Suprapubic skin (tissue), 4 donors: ENCODE measurements at regions not wholly inside any gene's neighbourhood (a gene's known extent, or its start where the extent isn't known, plus 50 kb on each side); places are given as distances from the start of the nearest gene placed in this dataset.

Source experiments
- EP300 ChIP-seq: sonication (generic); formaldehyde crosslinking; IDR thresholded peaks from one replicate; pipeline ENCODE4 v1.6.1; 2017; ENCODE audit warnings: antibody characterized with exemption
- POLR2A ChIP-seq, 2 donors: fragments of 450-650 bp; IDR thresholded peaks; one replicate each; pipeline ENCODE4 v1.6.1; 2017; ENCODE audit warnings: antibody characterized with exemption in 2 of 2, mild to moderate bottlenecking in 2 of 2, moderate library complexity in 2 of 2
- POLR2AphosphoS5 ChIP-seq, 3 donors: sonication (generic); formaldehyde crosslinking; IDR thresholded peaks; one replicate each; pipeline ENCODE4 v1.6.1; 2017; ENCODE audit warnings: antibody characterized with exemption in 3 of 3
- TF ChIP-seq, protein P1 (sequence below), 2 donors: fragments of 200-600 bp in 1 of 2; fragments of 450-650 bp in 1 of 2; sonication (generic) in 1 of 2; IDR thresholded peaks; one replicate each; pipeline ENCODE4 v1.5.1; 2016 to 2019; ENCODE audit warnings: antibody characterized with exemption in 2 of 2, mild to moderate bottlenecking in 1 of 2, moderate library complexity in 1 of 2

- no peak for TF ChIP-seq POLR2A (IDR thresholded peaks at IDR 0.05)
- TF ChIP-seq, protein P1, sequence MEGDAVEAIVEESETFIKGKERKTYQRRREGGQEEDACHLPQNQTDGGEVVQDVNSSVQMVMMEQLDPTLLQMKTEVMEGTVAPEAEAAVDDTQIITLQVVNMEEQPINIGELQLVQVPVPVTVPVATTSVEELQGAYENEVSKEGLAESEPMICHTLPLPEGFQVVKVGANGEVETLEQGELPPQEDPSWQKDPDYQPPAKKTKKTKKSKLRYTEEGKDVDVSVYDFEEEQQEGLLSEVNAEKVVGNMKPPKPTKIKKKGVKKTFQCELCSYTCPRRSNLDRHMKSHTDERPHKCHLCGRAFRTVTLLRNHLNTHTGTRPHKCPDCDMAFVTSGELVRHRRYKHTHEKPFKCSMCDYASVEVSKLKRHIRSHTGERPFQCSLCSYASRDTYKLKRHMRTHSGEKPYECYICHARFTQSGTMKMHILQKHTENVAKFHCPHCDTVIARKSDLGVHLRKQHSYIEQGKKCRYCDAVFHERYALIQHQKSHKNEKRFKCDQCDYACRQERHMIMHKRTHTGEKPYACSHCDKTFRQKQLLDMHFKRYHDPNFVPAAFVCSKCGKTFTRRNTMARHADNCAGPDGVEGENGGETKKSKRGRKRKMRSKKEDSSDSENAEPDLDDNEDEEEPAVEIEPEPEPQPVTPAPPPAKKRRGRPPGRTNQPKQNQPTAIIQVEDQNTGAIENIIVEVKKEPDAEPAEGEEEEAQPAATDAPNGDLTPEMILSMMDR (IDR thresholded peaks at IDR 0.05), result no peak
- TF ChIP-seq EP300, result no peak
- no peak for TF ChIP-seq POLR2AphosphoS5 (IDR thresholded peaks at IDR 0.05)
Observed at GRCh38 chrX:109312757-109313156, 169.1 kb downstream of the GUCY2F start.
